Endothelial cell of umbilical vein (primary cell): ENCODE measurements at regions not wholly inside any gene's neighbourhood (a gene's known extent, or its start where the extent isn't known, plus 50 kb on each side); places are given as distances from the start of the nearest gene placed in this dataset.

Experiments
- BruUV-seq: library from RNA; stranded (reverse); fragments of 400-500 nt; replicated peaks from 2 replicates; lab custom pipeline; 2021; lab: Mats Ljungman, UMichigan
- CTCF ChIA-PET: fragments of 300-600, 350-600 bp; sonication (Branson Sonifier 250); formaldehyde crosslinking; loops from one replicate; lab custom pipeline; 2021; ENCODE audit warnings: antibody characterized with exemption, inconsistent platforms; lab: Charles Lee
- POLR2A ChIA-PET: fragments of 300-600, 350-600 bp; sonication (Branson Sonifier 250); formaldehyde crosslinking; loops from one replicate; lab custom pipeline; 2021; ENCODE audit warnings: antibody characterized with exemption, inconsistent platforms; lab: Charles Lee
- DNase-seq: peaks from one replicate; pipeline ENCODE4 v3.0.0-alpha.2; 2011; ENCODE audit warnings: low read depth, low spot score
- FAIRE-seq: peaks from 2 replicates; lab custom pipeline; 2011; peaks lifted over from hg19 to GRCh38; lab: Jason Lieb, UNC
- H2AFZ ChIP-seq: 2 replicates; pipeline ENCODE4 v1.6.0; 2012; ENCODE audit warnings: low read depth, low read length, control low read depth, inconsistent platforms
- H3K27ac ChIP-seq: 2 replicates; pipeline ENCODE4 v1.5.1; 2011; ENCODE audit warnings: low read depth, mild to moderate bottlenecking, control low read depth, low read length, moderate library complexity; ENCODE audit not compliant: insufficient read depth
- H3K27me3 ChIP-seq, 2 experiments: 2 replicates each; pipeline versions ENCODE4 v1.6.0 to v1.6.1; 2011; ENCODE audit warnings: low read length in 2 of 2, mixed read lengths in 1 of 2; ENCODE audit not compliant: control insufficient read depth in 2 of 2, insufficient read depth in 2 of 2
- H3K36me3 ChIP-seq, 2 experiments: 2 replicates in 1 of 2; 3 replicates in 1 of 2; pipeline ENCODE4 v1.5.1; 2011; ENCODE audit warnings: low read length in 2 of 2, mild to moderate bottlenecking in 1 of 2, moderate library complexity in 1 of 2; ENCODE audit not compliant: control insufficient read depth in 2 of 2, insufficient read depth in 2 of 2; ENCODE audit errors: extremely low read depth in 1 of 2
- H3K4me1 ChIP-seq: 3 replicates; pipeline ENCODE4 v1.5.1; 2011; ENCODE audit warnings: mild to moderate bottlenecking, low read length; ENCODE audit not compliant: control insufficient read depth, insufficient read depth; ENCODE audit errors: extremely low read depth
- H3K4me2 ChIP-seq: 2 replicates; pipeline ENCODE4 v1.6.1; 2011; ENCODE audit warnings: low read length, control low read depth, mixed read lengths; ENCODE audit not compliant: insufficient read depth
- H3K4me3 ChIP-seq, 3 experiments: fragments of 200-600 bp in 1 of 3; sonication (generic), shearing (Covaris generic) in 1 of 3; replicated peaks in 1 of 3; 2 replicates each; pipeline ENCODE4 v1.5.1; 2011 to 2016; ENCODE audit warnings: control low read depth in 3 of 3, low read length in 3 of 3, mild to moderate bottlenecking in 2 of 3, inconsistent platforms in 1 of 3, low read depth in 1 of 3, moderate library complexity in 1 of 3; ENCODE audit not compliant: insufficient read depth in 1 of 3
- H3K79me2 ChIP-seq: 2 replicates; pipeline ENCODE4 v1.6.0; 2012; ENCODE audit warnings: low read length, inconsistent platforms; ENCODE audit not compliant: control insufficient read depth, insufficient read depth
- H3K9ac ChIP-seq: replicated peaks from 2 replicates; pipeline ENCODE3; 2011; ENCODE audit warnings: low read length, control low read depth; ENCODE audit not compliant: insufficient read depth; ENCODE audit errors: extremely low read depth
- H3K9me1 ChIP-seq: replicated peaks from 3 replicates; pipeline ENCODE4 v1.6.0; 2011; ENCODE audit warnings: mild to moderate bottlenecking, low read length; ENCODE audit not compliant: control insufficient read depth, insufficient read depth; ENCODE audit errors: extremely low read depth
- H3K9me3 ChIP-seq: replicated peaks from 2 replicates; pipeline ENCODE4 v1.5.1; 2012; ENCODE audit warnings: low read length, inconsistent platforms; ENCODE audit not compliant: control insufficient read depth, insufficient read depth
- H4K20me1 ChIP-seq: replicated peaks from 2 replicates; pipeline ENCODE3; 2011; ENCODE audit warnings: mild to moderate bottlenecking, low read length; ENCODE audit not compliant: control insufficient read depth, insufficient read depth; ENCODE audit errors: extremely low read depth
- CTCF ChIP-seq, 2 donors: IDR thresholded peaks; 1 replicate in 1 of 2; 2 replicates in 1 of 2; pipeline ENCODE4 v1.5.1; 2011; ENCODE audit warnings: low read length in 2 of 2, mild to moderate bottlenecking in 2 of 2, moderate library complexity in 2 of 2, control low read depth in 1 of 2, inconsistent platforms in 1 of 2, low read depth in 1 of 2; ENCODE audit not compliant: insufficient read depth in 1 of 2; ENCODE audit errors: extremely low read depth in 1 of 2
- EZH2 ChIP-seq: IDR thresholded peaks from 2 replicates; pipeline ENCODE4 v1.6.1; 2012; ENCODE audit warnings: borderline replicate concordance, low read depth, mild to moderate bottlenecking, moderate library complexity, low read length, inconsistent platforms; ENCODE audit not compliant: severe bottlenecking
- FOS ChIP-seq: IDR thresholded peaks from 2 replicates; pipeline ENCODE4 v1.6.1; 2011; ENCODE audit warnings: mild to moderate bottlenecking, low read length, moderate library complexity, borderline replicate concordance; ENCODE audit not compliant: insufficient read depth
- GATA2 ChIP-seq: IDR thresholded peaks from 2 replicates; pipeline ENCODE4 v1.7.0; 2011; ENCODE audit warnings: low read depth, mild to moderate bottlenecking, moderate library complexity, mixed read lengths, low read length; ENCODE audit not compliant: insufficient read length, insufficient read depth
- JUN ChIP-seq: IDR thresholded peaks from 2 replicates; pipeline ENCODE4 v1.6.1; 2011; ENCODE audit warnings: borderline replicate concordance, low read depth; ENCODE audit not compliant: insufficient read length, insufficient read depth
- MYC ChIP-seq: IDR thresholded peaks from one replicate; pipeline ENCODE4 v1.6.1; 2011; ENCODE audit warnings: mild to moderate bottlenecking, low read depth, low read length
- POLR2AphosphoS5 ChIP-seq: IDR thresholded peaks from 2 replicates; pipeline ENCODE4 v1.6.1; 2012; ENCODE audit warnings: low read depth, mild to moderate bottlenecking, control low read depth, low read length, moderate library complexity; ENCODE audit not compliant: insufficient read depth
- dilution Hi-C: fragments of 300-500 bp; cut with MboI; formaldehyde crosslinking; loops from one replicate; pipeline ENCODE4 v1.15.0; 2019; ENCODE audit warnings: low sequenced_read_pairs; ENCODE audit not compliant: extremely low pct_ligation_motif_present
- intact Hi-C: fragments of 100-400 bp; cut with micrococcal nuclease; formaldehyde crosslinking; loops from one replicate; pipeline ENCODE4 v1.10.0; 2022
- TF ChIP-seq, protein P1 (sequence below): IDR thresholded peaks from 2 replicates; pipeline ENCODE4 v1.6.1; 2011; ENCODE audit not compliant: insufficient read depth, insufficient read length

- TF ChIP-seq EZH2, result no peak
- no peak for TF ChIP-seq POLR2AphosphoS5
- TF ChIP-seq FOS, result no peak
- no peak for TF ChIP-seq JUN
- no peak for TF ChIP-seq CTCF (IDR thresholded peaks at IDR 0.05; ENCODE audit: extremely low read depth in 1 of 2, insufficient read depth in 1 of 2, low read depth in 1 of 2, low read length in 2 of 2)
- TF ChIP-seq MYC, result no peak
- TF ChIP-seq, protein P1, sequence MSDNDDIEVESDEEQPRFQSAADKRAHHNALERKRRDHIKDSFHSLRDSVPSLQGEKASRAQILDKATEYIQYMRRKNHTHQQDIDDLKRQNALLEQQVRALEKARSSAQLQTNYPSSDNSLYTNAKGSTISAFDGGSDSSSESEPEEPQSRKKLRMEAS, result no peak
- TF ChIP-seq GATA2, result no peak
- Histone ChIP-seq H3K9me3 (no peaks in the 10 kb centered on the region), H3K79me2 (no peaks in the 10 kb centered on the region), H3K9me1 (no peaks in the 10 kb centered on the region), H3K4me3 (no peak overlapping the region), H3K9ac (no peak overlapping the region), H4K20me1 (no peaks in the 10 kb centered on the region), H3K27ac (no peak overlapping the region), H3K4me2 (no peak overlapping the region), H2AFZ (no peak overlapping the region), H3K27me3 (peaks cover 0 to 2% of the 10 kb centered on the region in 2 experiments), H3K4me1 (no peaks in the 10 kb centered on the region), H3K36me3 (no peaks in the 10 kb centered on the region)
- no peak for FAIRE-seq
- no TSS peak for BruUV-seq
- no peak for DNase-seq
- dilution Hi-C loops, result no loop called here
- ChIA-PET CTCF (interaction anchor here (1.2 kb wide), 1 partner anchor 9 kb away, joined by 5 read pairs; no protein-coding TSS in a partner anchor), POLR2A (no interaction called here)
- intact Hi-C loops, result no loop called here
These were observed 308.5 kb downstream of the C16orf95 start for GRCh38 chr16:87008664-87009063.
